HG03039 (cell line): ENCODE measurements at regions not wholly inside any gene's neighbourhood (a gene's known extent, or its start where the extent isn't known, plus 50 kb on each side); places are given as distances from the start of the nearest gene placed in this dataset.
"Not testable (repeated sequence)": the region's sequence is repeated elsewhere in the genome, so short reads cannot be mapped to it uniquely, and the experiment has no call there.

Experiments used
- ATAC-seq: cut with Tn5 transposase; IDR thresholded peaks from one replicate; pipeline ENCODE4 v1.9.1; 2021; ENCODE audit warnings: mild to moderate bottlenecking, moderate library complexity; ENCODE audit not compliant: unreplicated experiment

DNA sequence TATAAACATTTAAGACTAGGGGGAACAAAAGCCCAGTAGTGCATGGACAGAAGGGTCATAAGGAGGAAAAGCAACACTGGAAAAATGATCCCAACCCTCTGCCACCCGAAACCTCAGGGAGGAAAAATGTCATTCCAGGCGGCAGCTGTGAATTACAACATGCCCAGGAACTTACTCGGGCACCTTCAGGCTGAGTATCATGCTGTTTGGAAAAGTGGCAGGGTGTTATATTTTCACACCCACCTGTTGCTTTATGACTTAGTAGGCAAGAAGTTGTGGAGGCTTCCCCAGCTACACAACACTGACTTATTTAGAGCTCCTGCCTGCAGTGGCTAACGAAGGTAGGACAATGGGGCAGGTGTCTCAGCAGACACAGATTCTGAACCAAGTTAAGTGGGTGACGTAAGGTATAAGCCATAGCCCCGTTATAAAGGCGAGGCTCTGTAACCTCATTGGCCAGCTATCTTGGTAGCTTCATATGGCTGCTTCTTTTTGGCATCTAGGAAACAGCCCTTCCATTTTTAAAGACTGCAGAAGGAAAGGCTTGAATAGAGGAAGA lies 96.1 kb upstream of the IFNG-AS1 start:
- no peak for ATAC-seq

GRCh38 chr12:67900418-67900817 lies 88.8 kb upstream of the IFNG-AS1 start:
- ATAC-seq, result not testable (repeated sequence)

DNA sequence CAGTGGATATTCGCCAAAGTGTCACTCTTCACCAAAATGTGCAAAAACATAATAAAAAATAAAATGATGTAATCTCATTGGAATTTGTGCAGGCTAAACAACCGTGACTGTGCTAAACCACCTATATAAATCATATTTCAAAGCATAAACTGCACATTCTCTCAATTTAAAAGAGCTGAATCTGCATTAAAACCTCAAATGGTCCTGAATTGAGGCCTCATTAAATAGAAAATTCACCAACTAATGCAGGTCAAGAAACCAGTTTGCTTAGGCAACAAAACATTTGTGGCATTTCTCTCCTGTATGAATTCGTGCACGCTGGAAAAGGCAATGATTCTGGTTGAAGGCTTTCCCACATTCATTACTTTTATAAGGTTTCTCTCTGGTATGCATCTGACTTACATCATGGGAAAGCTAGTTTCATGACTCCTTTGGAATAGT lies 80.1 kb upstream of the IFNG-AS1 start:
- ATAC-seq, result no peak

- ATAC-seq, result no peak
These were observed 79.6 kb upstream of the IFNG-AS1 start for GRCh38 chr12:67909681-67910080.

GRCh38 chr12:67910360-67911274 lies 78.6 kb upstream of the IFNG-AS1 start:
- no peak for ATAC-seq

GRCh38 chr12:67911275-67911600 lies 78.0 kb upstream of the IFNG-AS1 start:
- no peak for ATAC-seq

- no peak for ATAC-seq
These were observed 77.5 kb upstream of the IFNG-AS1 start for GRCh38 chr12:67911789-67912188.

DNA sequence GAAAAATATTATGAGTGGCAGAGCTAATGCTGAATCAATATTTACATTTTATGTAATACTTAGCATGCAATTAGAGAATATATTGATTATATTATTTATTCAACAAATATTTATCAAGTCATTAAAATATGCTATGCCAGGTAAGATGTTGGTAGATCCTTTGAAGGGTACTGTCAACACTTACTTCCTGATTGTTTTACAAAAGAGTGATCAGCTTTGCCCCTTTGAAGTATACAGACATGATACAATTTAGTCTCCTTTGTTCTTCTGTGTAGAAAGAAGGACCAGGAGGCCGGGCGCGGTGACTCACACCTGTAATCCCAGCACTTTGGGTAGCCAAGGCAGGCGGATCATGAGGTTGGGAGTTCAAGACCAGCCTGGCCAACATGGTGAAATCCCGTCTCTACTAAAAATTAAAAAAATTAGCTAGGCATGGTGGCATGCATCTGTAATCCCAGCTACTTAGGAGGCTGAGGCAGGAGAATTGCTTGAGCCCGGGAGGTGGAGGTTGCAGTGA lies 73.9 kb upstream of the IFNG-AS1 start:
- no peak for ATAC-seq

- no peak for ATAC-seq
These were observed 72.8 kb upstream of the IFNG-AS1 start for GRCh38 chr12:67916266-67916970.

GRCh38 chr12:67917811-67918210 lies 71.4 kb upstream of the IFNG-AS1 start:
- no peak for ATAC-seq

DNA sequence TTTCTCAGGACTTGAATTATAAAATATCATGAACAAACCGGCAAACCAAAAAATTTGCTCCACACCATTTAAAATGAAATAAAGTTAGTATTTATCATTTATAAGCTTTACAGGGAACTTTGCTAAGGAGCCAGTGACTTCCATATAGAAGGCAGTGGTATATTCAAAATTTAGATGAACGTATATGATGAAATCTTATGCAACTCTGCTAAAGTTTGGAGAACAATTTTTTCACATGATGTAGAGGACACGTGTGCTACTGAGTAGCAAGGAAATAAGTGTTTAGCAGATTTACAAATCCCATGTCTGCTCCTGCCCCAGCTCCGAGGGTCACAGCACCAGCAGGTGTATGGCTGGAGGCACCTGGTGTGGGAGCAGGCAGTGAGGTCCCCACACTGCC lies 70.8 kb upstream of the IFNG-AS1 start:
- ATAC-seq, result no peak

- no peak for ATAC-seq
These were observed 69.8 kb upstream of the IFNG-AS1 start for GRCh38 chr12:67919406-67919805.

GRCh38 chr12:67920413-67920812 lies 68.8 kb upstream of the IFNG-AS1 start:
- ATAC-seq, result no peak

GRCh38 chr12:67921286-67921685 lies 68.0 kb upstream of the IFNG-AS1 start:
- ATAC-seq, result no peak

DNA sequence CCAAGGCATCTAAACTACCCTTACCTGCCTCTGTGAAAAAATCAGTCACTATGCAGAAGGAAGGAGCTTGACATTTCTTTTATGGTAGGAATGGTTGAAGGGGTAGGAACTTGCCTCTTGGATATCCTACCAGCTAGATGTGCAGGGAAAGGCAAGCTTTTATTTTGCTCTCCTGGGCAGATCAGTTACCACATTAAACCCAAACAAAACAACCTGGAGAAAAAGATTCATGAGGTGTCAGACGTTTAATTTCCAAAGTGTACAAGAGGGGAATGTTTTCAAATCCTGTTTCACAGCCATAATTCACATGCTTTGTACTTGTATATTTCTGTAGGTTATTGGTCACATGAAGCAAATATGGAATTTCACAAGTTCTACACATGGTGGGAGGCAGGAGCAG lies 67.0 kb upstream of the IFNG-AS1 start:
- ATAC-seq, result no peak

GRCh38 chr12:67925077-67925476 lies 64.2 kb upstream of the IFNG-AS1 start:
- ATAC-seq, result no peak

- ATAC-seq, result no peak
These were observed 63.7 kb upstream of the IFNG-AS1 start for GRCh38 chr12:67925552-67925951.

DNA sequence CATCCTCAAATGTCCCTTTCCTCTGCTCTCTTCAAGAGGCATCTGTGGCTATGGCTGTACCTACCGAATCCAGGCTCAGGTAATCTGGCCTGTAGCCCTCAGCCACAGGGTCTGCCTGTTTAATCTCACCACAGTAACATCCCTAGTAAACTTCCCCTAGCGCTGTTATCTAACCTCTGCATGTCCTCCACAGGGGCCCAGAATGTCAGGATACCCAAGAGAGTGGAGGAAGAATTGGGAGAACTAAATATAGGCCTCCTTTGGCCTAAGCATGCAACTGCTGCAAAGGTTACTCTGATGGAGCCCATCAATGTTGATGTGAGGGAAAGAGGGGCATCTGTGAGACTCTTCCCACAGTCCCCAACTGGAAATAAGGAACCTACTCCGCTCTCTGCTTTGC lies 63.2 kb upstream of the IFNG-AS1 start:
- ATAC-seq, result no peak

DNA sequence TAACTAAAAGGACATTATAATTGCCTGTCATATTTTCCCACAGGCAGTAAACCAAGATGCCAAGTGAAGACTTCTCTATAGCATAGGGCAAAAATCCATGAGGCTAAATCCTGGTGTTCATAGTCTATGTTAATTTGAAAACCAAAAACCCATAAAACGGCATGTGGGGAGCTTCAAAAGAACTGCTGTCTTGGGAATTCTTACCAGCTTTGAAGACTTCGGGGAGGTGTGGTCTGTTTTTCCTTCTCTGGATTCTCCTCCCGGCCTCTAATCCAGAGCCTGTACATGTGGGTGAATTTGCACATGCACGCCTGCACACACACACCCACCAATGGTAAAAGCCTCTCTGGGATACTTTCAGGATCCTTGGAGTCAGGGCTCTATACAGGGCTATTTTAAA lies 61.9 kb upstream of the IFNG-AS1 start:
- no peak for ATAC-seq

GRCh38 chr12:67927815-67928214 lies 61.4 kb upstream of the IFNG-AS1 start:
- no peak for ATAC-seq

DNA sequence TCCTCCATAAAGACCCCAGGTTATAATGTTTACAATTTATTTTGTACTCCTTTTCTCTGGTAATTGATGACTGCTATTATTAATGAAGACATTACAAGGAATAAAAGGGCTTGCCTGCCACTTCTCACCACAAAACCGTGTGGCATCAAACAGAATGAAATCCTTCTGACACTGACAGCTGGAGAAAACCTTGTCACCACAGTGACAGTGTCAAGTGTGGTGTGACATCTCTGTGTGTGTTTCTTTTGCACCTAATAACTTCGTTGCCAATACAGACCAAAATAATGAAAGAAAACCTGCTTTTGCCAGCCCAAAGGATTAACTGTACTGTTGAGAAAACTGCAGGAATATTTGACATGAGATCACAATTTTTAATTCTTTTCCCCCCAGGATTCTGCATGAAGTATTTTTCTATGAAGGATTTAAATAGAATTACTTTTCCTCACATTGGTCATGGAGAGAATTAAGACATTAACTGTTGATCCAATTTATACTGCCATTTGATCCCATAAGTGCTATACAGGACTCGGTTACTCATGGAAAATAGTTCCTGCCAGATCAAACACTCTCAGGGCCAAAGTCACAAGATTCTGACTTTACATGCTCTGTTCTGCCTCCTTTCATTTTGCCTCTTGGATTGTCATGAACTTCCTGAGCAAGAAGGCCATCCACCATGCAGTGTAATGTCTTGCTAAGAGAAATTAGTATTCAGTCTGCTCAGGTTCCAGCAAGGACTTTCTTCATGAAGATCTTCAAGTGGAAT lies 60.4 kb upstream of the IFNG-AS1 start:
- no peak for ATAC-seq
